22Rv1 (cell line): ENCODE measurements at regions not wholly inside any gene's neighbourhood (a gene's known extent, or its start where the extent isn't known, plus 50 kb on each side); places are given as distances from the start of the nearest gene placed in this dataset.

ENCODE experiments used
- CTCF ChIP-seq: fragments of 450-650 bp; IDR thresholded peaks from 2 replicates; pipeline ENCODE4 v1.5.1; 2017; ENCODE audit warnings: mild to moderate bottlenecking
- ZFX ChIP-seq: fragments of 450-650 bp; IDR thresholded peaks from 2 replicates; pipeline ENCODE4 v1.6.1; 2017; ENCODE audit warnings: antibody characterized with exemption, borderline replicate concordance

- no peak for TF ChIP-seq CTCF
- no peak for TF ChIP-seq ZFX
Observed at GRCh38 chr4:56241500-56241899, 145.8 kb downstream of the AASDH start.
